ENCODE measurements at regions not wholly inside any gene's neighbourhood (a gene's known extent, or its start where the extent isn't known, plus 50 kb on each side); places are given as distances from the start of the nearest gene placed in this dataset.

GRCh38 chr16:85446951-85447692 lies 166.0 kb upstream of the GSE1 start:
- DNase-seq = peak; percentile 60

DNA sequence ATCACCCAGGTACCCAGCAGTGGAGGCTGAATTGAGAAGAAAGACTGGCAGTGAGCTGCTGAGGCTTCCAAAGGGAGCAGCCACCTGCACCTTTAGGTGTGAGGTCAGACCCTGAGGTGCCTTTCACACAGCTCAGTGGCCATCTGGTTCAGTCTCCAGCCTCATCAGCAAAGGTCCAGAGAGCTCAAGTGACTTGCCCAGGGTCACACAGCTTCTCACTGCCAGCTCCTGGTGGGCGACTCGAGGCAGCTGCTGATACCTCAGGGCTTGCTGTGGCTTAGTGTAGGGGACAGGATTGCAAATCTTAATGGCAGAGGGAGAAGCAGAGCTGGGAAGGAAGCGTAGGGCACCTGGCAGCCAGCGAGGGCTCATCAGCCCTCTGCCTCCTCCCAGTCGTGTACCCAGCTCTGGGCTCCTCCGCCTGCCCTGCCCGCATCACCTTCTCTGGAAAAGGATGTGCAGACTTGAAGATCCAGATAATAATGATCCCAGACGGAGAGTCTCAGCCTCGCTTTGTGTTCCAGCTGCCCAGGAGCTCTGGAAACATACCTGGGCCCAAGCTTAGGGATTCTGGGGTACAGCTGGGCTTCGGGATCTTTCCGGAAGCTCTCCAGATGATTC lies 165.3 kb upstream of the GSE1 start:
- DNase-seq = peak; percentile 52

- peak; percentile 96 for DNase-seq
Observed at GRCh38 chr16:85448557-85449190, 164.4 kb upstream of the GSE1 start.

DNA sequence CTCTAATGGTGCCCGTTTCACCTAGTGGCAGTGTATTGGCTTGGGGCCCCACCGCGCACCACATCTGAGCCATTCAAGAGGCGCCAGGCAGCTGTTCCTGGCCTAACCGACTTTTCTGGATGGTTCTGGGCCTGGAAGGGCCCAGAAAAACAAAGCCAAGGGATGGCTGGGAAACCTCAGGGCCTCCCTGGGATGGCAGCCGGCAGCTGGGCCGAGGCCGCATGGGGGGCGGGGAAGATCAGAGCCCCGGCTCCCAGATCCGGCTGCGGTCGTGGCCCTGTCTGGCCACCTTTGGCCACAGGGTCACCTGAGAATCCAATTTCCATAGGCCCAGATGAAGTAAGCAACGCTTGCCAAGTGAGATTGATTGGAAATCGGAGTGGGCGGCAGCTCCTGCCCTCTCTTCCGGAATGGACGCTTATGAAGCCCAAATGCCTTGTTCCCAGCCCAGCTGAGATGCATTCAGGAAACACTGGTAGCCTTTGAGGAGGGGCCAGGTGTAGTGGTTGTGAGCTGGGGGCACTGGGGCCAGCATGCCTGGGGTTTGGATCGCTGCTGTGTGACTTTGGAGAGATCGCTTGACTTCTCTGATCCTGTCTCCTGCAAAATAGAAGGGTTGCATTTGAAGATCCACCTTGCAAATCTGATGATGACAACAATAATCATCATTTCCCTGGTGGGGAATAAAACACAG lies 163.8 kb upstream of the GSE1 start:
- DNase-seq = no peak

GRCh38 chr16:85449885-85450245 lies 163.3 kb upstream of the GSE1 start:
- DNase-seq = no peak

- DNase-seq = peak; percentile 30
Observed at GRCh38 chr16:85451142-85451541, 162.0 kb upstream of the GSE1 start.

DNA sequence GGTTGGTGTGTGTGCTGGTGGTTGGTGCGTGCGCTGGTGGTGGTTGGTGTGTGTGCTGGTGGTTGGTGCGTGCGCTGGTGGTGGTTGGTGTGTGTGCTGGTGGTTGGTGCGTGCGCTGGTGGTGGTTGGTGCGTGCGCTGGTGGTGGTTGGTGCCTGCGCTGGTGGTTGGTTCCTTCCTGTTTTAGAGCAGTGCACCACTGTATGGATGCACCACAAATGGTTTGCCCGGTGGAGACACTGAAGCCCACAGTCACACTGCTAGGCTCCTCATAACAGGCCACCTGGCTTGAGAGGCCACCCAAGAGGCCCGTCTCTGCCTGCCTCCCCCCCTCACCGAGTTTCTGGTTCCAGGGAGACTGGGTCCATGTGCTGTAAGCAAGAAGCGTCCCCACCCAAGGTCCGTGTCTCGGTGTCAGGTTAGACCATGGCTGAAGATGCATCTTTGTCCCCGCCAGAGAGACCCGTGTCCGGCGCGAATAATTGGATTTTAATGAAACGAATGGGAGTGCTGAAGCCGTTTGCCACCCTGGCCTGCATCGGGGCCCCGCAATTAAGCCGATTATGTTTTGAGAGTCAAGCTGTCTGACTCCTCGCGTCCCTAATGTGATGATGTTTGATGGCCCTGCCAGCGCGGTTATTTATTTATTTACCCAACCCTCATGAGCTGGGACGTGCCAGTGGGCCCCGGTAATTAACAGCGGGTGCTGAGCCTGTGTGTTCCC lies 161.3 kb upstream of the GSE1 start:
- peak; percentile 93 for DNase-seq

DNA sequence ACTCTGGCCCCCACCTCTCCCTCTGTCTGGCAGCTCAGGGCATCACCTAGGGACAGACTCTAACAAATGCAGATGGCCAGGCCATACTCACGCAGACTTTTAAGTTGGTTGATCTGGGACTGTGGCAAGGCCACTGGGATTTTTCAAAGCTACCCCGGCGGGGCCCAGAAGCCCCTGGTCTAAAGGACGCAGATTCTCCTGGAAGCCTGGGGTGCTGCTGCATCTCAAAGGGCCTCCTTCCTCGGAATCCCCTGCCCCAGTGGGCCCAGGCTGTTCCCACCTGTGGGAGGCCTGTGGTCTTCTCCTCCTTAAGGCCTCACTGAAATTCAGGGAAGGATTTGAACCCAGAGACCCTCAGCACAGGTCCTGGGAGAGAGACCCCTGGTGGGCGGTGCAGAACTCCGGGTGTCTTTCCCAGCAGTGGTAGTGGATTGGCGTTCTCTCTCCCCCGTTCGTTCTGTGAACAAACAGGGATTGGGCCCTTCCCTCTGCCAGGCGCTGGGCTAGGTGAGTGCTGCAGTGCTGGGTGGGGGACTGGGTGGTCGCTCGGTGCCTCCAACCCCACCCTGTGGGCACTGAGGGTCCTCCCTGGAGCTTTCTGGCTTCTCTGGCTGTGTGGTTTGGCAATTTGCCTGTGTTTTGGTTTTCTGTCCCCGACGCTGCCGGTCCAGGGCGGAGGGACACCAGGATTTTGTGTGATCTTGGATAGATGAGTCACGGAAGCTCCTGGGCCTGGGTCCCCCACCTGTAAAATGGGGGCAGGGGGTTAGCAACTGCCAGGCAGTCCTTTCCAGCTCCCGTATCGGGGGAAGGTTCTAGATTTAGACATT lies 160.5 kb upstream of the GSE1 start:
- peak; percentile 60 for DNase-seq

- no peak for DNase-seq
Observed at GRCh38 chr16:85453194-85453678, 159.9 kb upstream of the GSE1 start.

DNA sequence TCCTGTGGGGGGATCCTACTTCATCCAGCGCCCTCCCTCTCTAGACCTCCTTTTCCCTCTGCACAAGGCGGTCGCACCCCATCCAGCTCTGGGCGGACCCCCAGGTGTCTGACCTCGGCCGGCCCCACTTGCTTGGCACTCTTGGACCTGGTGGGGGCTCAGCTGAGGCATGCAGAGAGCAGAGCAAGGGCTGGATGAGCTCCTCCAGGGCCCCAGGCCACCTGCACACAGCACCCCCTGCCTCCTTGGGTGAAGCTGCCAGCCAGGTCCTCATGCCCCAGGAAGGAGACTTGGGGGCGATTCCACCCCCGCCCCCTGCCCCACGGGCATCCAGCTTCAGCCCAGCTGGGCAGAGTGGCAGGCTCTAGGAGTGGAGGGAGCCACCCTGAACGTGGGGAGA lies 159.4 kb upstream of the GSE1 start:
- DNase-seq = no peak

GRCh38 chr16:85454171-85454872 lies 158.8 kb upstream of the GSE1 start:
- DNase-seq = no peak

DNA sequence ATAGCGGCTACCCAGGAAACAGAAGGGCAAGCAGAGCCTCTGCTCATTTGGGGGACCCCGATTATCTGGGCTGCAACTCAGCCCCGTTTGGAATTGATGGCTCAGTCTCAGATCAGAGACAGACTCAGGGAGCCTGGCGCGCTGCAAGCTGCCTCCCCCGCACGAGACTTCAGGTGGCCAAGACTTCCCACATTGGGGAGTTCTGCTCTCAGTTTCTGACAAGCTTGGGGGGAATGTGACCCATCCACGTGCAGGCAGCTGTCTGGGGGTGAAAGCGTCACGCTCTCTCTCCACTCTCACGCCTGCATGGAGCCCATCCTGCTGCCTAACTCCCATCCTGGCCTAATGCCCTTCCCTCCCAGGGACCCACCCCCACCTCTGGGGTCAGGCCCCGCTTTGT lies 157.6 kb upstream of the GSE1 start:
- DNase-seq = no peak

DNA sequence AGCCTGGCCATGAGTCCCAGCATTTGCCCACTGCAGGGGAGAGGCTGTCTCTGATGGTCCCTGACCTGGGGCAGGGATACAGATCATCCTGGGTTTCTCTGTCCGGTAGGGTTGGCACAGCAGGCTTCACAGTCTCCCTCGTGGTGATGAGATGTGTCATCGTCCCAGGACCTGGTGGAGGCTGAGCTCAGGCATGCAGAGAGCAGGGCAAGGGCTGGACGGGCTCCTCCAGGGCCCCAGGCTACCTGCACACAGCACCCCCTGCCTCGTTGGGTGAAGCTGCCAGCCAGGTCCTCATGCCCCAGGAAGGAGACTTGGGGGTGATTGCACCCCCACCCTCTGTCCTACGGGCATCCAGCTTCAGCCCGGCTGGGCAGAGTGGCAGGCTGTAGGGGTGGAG lies 155.8 kb upstream of the GSE1 start:
- no peak for DNase-seq

- peak; percentile 88 for DNase-seq
Observed at GRCh38 chr16:85458968-85459367, 154.2 kb upstream of the GSE1 start.

- no peak for DNase-seq
Observed at GRCh38 chr16:85459529-85460251, 153.4 kb upstream of the GSE1 start.

- DNase-seq = peak; percentile 86
Observed at GRCh38 chr16:85460252-85461021, 152.7 kb upstream of the GSE1 start.

- peak; percentile 96 for DNase-seq
Observed at GRCh38 chr16:85461022-85461813, 151.9 kb upstream of the GSE1 start.

GRCh38 chr16:85461814-85462713 lies 151.1 kb upstream of the GSE1 start:
- peak; percentile 93 for DNase-seq
